Endodermal cell (in vitro differentiated cells): ENCODE measurements at regions not wholly inside any gene's neighbourhood (a gene's known extent, or its start where the extent isn't known, plus 50 kb on each side); places are given as distances from the start of the nearest gene placed in this dataset.

ENCODE experiments used
- DNase-seq: peaks from one replicate; pipeline ENCODE4 v3.0.0-alpha.2; 2017
- H3K27ac ChIP-seq: 2 replicates; pipeline ENCODE4 v1.5.1; 2013; ENCODE audit warnings: mild to moderate bottlenecking, low read depth, low read length, moderate library complexity
- H3K27me3 ChIP-seq: 2 replicates; pipeline ENCODE4 v1.6.1; 2013; ENCODE audit warnings: mild to moderate bottlenecking, low read length, moderate library complexity; ENCODE audit not compliant: insufficient read depth, control insufficient read depth, poor library complexity, severe bottlenecking
- H3K36me3 ChIP-seq: 2 replicates; pipeline ENCODE4 v1.7.0; 2013; ENCODE audit warnings: mild to moderate bottlenecking, low read length, moderate library complexity; ENCODE audit not compliant: control insufficient read depth, insufficient read depth
- H3K4me1 ChIP-seq: one replicate; pipeline ENCODE4 v1.7.0; 2013; ENCODE audit warnings: low read length; ENCODE audit not compliant: control insufficient read depth, insufficient read depth
- H3K4me3 ChIP-seq: 2 replicates; pipeline ENCODE4 v1.5.1; 2013; ENCODE audit warnings: mild to moderate bottlenecking, low read length, moderate library complexity
- H3K9ac ChIP-seq: 2 replicates; pipeline ENCODE4 v1.6.1; 2013; ENCODE audit warnings: mild to moderate bottlenecking, low read length, moderate library complexity; ENCODE audit not compliant: poor library complexity, severe bottlenecking; ENCODE audit errors: extremely low read depth
- H3K9me3 ChIP-seq: 2 replicates; pipeline ENCODE4 v1.6.1; 2013; ENCODE audit warnings: mild to moderate bottlenecking, low read length, moderate library complexity; ENCODE audit not compliant: control insufficient read depth
- H3K27ac Mint-ChIP-seq: 2 replicates; pipeline ENCODE4 v1.8.0; 2020; ENCODE audit warnings: mixed read lengths
- H3K27me3 Mint-ChIP-seq: 2 replicates; pipeline ENCODE4 v1.8.0; 2021; ENCODE audit warnings: mild to moderate bottlenecking, mixed read lengths; ENCODE audit not compliant: insufficient read depth
- H3K36me3 Mint-ChIP-seq: 2 replicates; pipeline ENCODE4 v1.8.0; 2020; ENCODE audit warnings: low read depth, mixed read lengths
- H3K4me1 Mint-ChIP-seq: 2 replicates; pipeline ENCODE4 v1.8.0; 2020; ENCODE audit warnings: mixed read lengths
- H3K4me3 Mint-ChIP-seq: 2 replicates; pipeline ENCODE4 v1.8.0; 2020; ENCODE audit warnings: mild to moderate bottlenecking, moderate library complexity, mixed read lengths
- H3K9me3 Mint-ChIP-seq: 2 replicates; pipeline ENCODE4 v1.8.0; 2020; ENCODE audit warnings: mild to moderate bottlenecking, mixed read lengths
- WGBS, 2 experiments: methylation state at CpG; one replicate each; pipeline versions ENCODE4 v1.1.5 to v1.1.7; 2013; ENCODE audit warnings: missing lambda C conversion rate in 2 of 2, mixed read lengths in 1 of 2; ENCODE audit not compliant: insufficient coverage in 1 of 2, insufficient read length in 1 of 2; 5-methylcytosine and 5-hydroxymethylcytosine counted together
- TF ChIP-seq, protein P1 (sequence below): fragments of 200-600 bp; sonication (generic); conservative IDR thresholded peaks from 2 replicates; pipeline ENCODE4 v1.5.0; 2021; ENCODE audit warnings: antibody characterized with exemption, mild to moderate bottlenecking

DNA sequence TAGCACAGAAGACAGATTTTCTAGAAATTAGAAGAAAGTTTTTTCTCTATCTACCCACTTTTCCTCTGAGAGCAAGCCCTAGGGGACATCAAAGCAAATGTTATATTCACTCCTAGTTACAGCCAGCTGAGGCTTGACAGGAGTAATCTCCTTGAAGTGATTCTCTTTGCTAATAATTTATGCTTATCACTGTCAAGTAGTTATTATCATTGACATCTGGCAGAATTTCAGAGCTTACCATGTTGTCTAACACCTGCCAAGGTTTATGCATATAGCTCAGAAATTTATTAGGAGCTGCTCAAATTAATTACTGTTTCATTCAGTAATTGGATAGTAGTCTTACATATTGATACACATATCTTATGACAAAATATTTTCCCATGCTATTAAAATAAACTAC lies 465.9 kb upstream of the ATXN8OS start:
- no peak overlapping the region for H3K4me3 ChIP-seq
- H3K4me1 ChIP-seq, result no peaks in the 10 kb centered on the region
- no peaks in the 10 kb centered on the region for H3K27me3 ChIP-seq
- no peaks in the 10 kb centered on the region for H3K36me3 ChIP-seq
- TF ChIP-seq, protein P1, sequence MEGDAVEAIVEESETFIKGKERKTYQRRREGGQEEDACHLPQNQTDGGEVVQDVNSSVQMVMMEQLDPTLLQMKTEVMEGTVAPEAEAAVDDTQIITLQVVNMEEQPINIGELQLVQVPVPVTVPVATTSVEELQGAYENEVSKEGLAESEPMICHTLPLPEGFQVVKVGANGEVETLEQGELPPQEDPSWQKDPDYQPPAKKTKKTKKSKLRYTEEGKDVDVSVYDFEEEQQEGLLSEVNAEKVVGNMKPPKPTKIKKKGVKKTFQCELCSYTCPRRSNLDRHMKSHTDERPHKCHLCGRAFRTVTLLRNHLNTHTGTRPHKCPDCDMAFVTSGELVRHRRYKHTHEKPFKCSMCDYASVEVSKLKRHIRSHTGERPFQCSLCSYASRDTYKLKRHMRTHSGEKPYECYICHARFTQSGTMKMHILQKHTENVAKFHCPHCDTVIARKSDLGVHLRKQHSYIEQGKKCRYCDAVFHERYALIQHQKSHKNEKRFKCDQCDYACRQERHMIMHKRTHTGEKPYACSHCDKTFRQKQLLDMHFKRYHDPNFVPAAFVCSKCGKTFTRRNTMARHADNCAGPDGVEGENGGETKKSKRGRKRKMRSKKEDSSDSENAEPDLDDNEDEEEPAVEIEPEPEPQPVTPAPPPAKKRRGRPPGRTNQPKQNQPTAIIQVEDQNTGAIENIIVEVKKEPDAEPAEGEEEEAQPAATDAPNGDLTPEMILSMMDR, result no peak
- H3K4me3 Mint-ChIP-seq, result no peak overlapping the region
- no peak overlapping the region for H3K27ac ChIP-seq
- DNase-seq, result no peak
- H3K9me3 ChIP-seq, result peaks cover 17% of the 10 kb centered on the region
- no peaks in the 10 kb centered on the region for H3K27me3 Mint-ChIP-seq
- H3K9ac ChIP-seq, result no peak overlapping the region
- H3K27ac Mint-ChIP-seq, result no peak overlapping the region
- H3K9me3 Mint-ChIP-seq, result peaks cover 21% of the 10 kb centered on the region
- H3K4me1 Mint-ChIP-seq, result no peaks in the 10 kb centered on the region
- H3K36me3 Mint-ChIP-seq, result no peaks in the 10 kb centered on the region

DNA sequence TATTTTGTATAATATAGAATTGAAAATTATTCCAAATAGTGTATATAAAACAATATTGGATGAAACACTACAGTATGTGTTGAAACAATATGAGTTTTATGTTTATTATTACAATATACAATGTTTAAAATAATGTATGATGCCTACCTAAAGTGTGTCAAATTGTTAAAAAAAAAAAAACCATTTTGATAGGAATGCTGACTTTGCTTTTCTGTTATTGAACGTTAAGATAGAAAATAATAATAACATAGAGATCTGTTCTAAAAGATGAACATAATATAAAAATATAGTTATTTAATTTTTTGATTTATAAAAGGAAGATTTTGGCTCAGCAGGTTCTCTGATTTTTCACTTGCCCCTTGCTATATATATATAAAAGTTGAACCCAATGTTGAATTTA lies 474.6 kb upstream of the ATXN8OS start:
- H3K36me3 Mint-ChIP-seq, result no peaks in the 10 kb centered on the region

DNA sequence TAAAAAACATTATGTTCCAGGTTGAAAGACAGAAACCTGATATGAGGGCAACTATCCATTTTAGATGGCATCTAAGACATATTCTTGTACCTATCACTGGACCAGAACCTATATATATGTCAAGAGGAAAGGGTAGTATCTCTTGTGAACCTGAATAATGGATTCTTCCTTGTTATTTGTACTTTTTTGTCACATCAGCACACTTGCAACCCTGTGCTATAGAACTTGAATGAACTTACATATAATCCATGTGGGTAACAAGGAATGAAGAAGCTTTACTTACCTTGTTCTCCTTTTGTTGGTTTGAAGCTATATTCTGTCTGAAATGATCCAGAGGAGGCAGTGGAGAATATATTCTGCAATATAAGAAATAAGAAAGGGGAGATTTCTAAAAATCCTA lies 483.7 kb upstream of the ATXN8OS start:
- TF ChIP-seq, protein P1, result no peak
- H3K9me3 Mint-ChIP-seq, result peaks cover 13% of the 10 kb centered on the region
- no peak overlapping the region for H3K4me3 Mint-ChIP-seq

More for the DNA sequence above, 474.6 kb upstream of the ATXN8OS start:
- Histone ChIP-seq H3K4me1 (no peaks in the 10 kb centered on the region), H3K9me3 (no peaks in the 10 kb centered on the region), H3K36me3 (no peaks in the 10 kb centered on the region), H3K27ac (no peak overlapping the region), H3K27me3 (no peaks in the 10 kb centered on the region), H3K9ac (no peak overlapping the region), H3K4me3 (no peak overlapping the region)
- H3K27me3 Mint-ChIP-seq, result no peaks in the 10 kb centered on the region
- no peak for DNase-seq
- peaks cover 2% of the 10 kb centered on the region for H3K4me1 Mint-ChIP-seq
- H3K9me3 Mint-ChIP-seq, result no peaks in the 10 kb centered on the region
- no peak overlapping the region for H3K27ac Mint-ChIP-seq
- TF ChIP-seq, protein P1, result no peak
- no CpG with 5 or more reads among the region's 1 CpG for WGBS, 2 experiments
- H3K4me3 Mint-ChIP-seq, result no peak overlapping the region

More for the DNA sequence above, 483.7 kb upstream of the ATXN8OS start:
- Histone ChIP-seq H3K4me3 (no peak overlapping the region), H3K4me1 (no peaks in the 10 kb centered on the region), H3K9ac (no peak overlapping the region), H3K27me3 (no peaks in the 10 kb centered on the region), H3K36me3 (no peaks in the 10 kb centered on the region), H3K27ac (no peak overlapping the region), H3K9me3 (peaks cover 22% of the 10 kb centered on the region)
- Mint-ChIP-seq H3K36me3 (peaks cover 3% of the 10 kb centered on the region), H3K4me1 (peaks cover 9% of the 10 kb centered on the region), H3K27me3 (no peaks in the 10 kb centered on the region), H3K27ac (no peak overlapping the region)
- DNase-seq, result no peak
